GM12878 (cell line): ENCODE measurements at regions not wholly inside any gene's neighbourhood (a gene's known extent, or its start where the extent isn't known, plus 50 kb on each side); places are given as distances from the start of the nearest gene placed in this dataset.

ENCODE experiments used
- ASH2L ChIP-seq: fragments of 300-600, 200-600 bp; sonication (generic); IDR thresholded peaks from 2 replicates; pipeline ENCODE4 v1.6.1; 2017; ENCODE audit warnings: low read depth, mild to moderate bottlenecking, borderline replicate concordance
- CBFB ChIP-seq: IDR thresholded peaks from 2 replicates; pipeline ENCODE4 v1.6.1; 2016; ENCODE audit warnings: antibody characterized with exemption, low read depth
- ELK1 ChIP-seq: IDR thresholded peaks from 2 replicates; pipeline ENCODE4 v1.6.1; 2012; ENCODE audit warnings: low read depth, low read length, improper control_type of control experiment
- EZH2 ChIP-seq: IDR thresholded peaks from 2 replicates; pipeline ENCODE4 v1.6.1; 2012; ENCODE audit warnings: low read depth, mild to moderate bottlenecking, control low read depth, inconsistent platforms, low read length, borderline replicate concordance; ENCODE audit not compliant: control insufficient read depth
- FOXK2 ChIP-seq: fragments of 450-650 bp; IDR thresholded peaks from 2 replicates; pipeline ENCODE4 v1.6.1; 2017; ENCODE audit warnings: mild to moderate bottlenecking, moderate library complexity
- GABPA ChIP-seq: IDR thresholded peaks from 2 replicates; pipeline ENCODE4 v1.6.1; 2014; ENCODE audit warnings: antibody characterized with exemption, low read depth, mild to moderate bottlenecking, inconsistent platforms
- GATAD2B ChIP-seq: fragments of 450-650 bp; conservative IDR thresholded peaks from 2 replicates; pipeline ENCODE4 v1.6.1; 2017; ENCODE audit warnings: low read depth, mild to moderate bottlenecking, moderate library complexity
- JUND ChIP-seq: IDR thresholded peaks from 2 replicates; pipeline ENCODE4 v1.6.1; 2012; ENCODE audit warnings: low read depth, mild to moderate bottlenecking, low read length, improper control_type of control experiment, moderate library complexity
- MEF2A ChIP-seq: IDR thresholded peaks from 2 replicates; pipeline ENCODE4 v1.6.1; 2011; ENCODE audit warnings: low read depth, mild to moderate bottlenecking, low read length, moderate library complexity; ENCODE audit not compliant: insufficient read depth
- NR2C2 ChIP-seq: IDR thresholded peaks from 2 replicates; pipeline ENCODE4 v1.6.1; 2011; ENCODE audit warnings: borderline replicate concordance, low read depth; ENCODE audit not compliant: control insufficient read depth, insufficient read length
- POLR2AphosphoS5 ChIP-seq: IDR thresholded peaks from 2 replicates; pipeline ENCODE4 v1.6.1; 2011; ENCODE audit warnings: mild to moderate bottlenecking, low read length, inconsistent platforms
- RB1 ChIP-seq: fragments of 450-650 bp; formaldehyde crosslinking; IDR thresholded peaks from 2 replicates; pipeline ENCODE4 v1.6.1; 2017; ENCODE audit warnings: mild to moderate bottlenecking, borderline replicate concordance
- TBL1XR1 ChIP-seq: IDR thresholded peaks from 2 replicates; pipeline ENCODE4 v1.6.1; 2012; ENCODE audit warnings: low read depth, low read length, improper control_type of control experiment
- TF ChIP-seq, protein P1 (sequence below), 3 experiments: IDR thresholded peaks in 2 of 3; conservative IDR thresholded peaks in 1 of 3; 2 replicates each; pipeline ENCODE4 v1.5.1; 2011; ENCODE audit warnings: low read depth in 3 of 3, low read length in 3 of 3, mild to moderate bottlenecking in 3 of 3, control low read depth in 2 of 3, moderate library complexity in 2 of 3, inconsistent platforms in 1 of 3, mixed read lengths in 1 of 3; ENCODE audit not compliant: control insufficient read depth in 2 of 3, insufficient read depth in 1 of 3; ENCODE audit errors: extremely low read depth in 1 of 3

- TF ChIP-seq GATAD2B (no peak), ELK1 (no peak), TBL1XR1 (no peak), RB1 (no peak), EZH2 (no peak), JUND (no peak), POLR2AphosphoS5 (no peak), GABPA (no peak), FOXK2 (no peak), CBFB (no peak), NR2C2 (no peak), ASH2L (no peak), MEF2A (no peak)
- TF ChIP-seq, protein P1, sequence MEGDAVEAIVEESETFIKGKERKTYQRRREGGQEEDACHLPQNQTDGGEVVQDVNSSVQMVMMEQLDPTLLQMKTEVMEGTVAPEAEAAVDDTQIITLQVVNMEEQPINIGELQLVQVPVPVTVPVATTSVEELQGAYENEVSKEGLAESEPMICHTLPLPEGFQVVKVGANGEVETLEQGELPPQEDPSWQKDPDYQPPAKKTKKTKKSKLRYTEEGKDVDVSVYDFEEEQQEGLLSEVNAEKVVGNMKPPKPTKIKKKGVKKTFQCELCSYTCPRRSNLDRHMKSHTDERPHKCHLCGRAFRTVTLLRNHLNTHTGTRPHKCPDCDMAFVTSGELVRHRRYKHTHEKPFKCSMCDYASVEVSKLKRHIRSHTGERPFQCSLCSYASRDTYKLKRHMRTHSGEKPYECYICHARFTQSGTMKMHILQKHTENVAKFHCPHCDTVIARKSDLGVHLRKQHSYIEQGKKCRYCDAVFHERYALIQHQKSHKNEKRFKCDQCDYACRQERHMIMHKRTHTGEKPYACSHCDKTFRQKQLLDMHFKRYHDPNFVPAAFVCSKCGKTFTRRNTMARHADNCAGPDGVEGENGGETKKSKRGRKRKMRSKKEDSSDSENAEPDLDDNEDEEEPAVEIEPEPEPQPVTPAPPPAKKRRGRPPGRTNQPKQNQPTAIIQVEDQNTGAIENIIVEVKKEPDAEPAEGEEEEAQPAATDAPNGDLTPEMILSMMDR (IDR thresholded peaks at IDR 0.05 in 2 of 3, conservative IDR thresholded peaks at IDR 0.05 in 1 of 3; ENCODE audit: control insufficient read depth in 2 of 3, extremely low read depth in 1 of 3, insufficient read depth in 1 of 3, low read depth in 3 of 3, low read length in 3 of 3), result no peak
Measured at GRCh38 chr21:35198982-35199732, 150.1 kb upstream of the RUNX1 start.
